ENCODE measurements at regions not wholly inside any gene's neighbourhood (a gene's known extent, or its start where the extent isn't known, plus 50 kb on each side); places are given as distances from the start of the nearest gene placed in this dataset.

DNA sequence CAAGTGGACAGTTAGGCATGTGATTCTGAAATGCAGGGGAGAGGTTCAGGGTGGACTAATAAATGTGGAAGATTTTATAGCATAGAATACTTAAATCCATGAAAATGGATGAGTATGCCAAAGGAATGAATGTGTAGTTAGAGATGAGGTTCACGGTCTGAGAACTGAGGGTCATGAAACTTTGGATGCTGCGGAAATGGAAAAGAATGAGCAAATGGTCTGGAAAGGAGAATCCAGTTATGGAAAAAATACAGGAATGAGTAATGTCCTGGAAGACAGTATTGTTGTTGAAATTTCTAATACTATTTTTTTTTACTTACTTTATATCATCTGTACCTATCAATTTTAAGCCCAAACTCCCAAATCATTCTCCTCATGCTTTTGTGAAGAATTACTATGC lies 2369.4 kb downstream of the MAT2B start:
- intact Hi-C loops (cut with micrococcal nuclease; ENCODE audit: unreplicated experiment), result no loop called here
- no TSS peak for BruUV-seq (replicated peaks)
- no peaks in the 10 kb centered on the region for H3K4me1 ChIP-seq (ENCODE audit: insufficient read depth, low read length, poor library complexity, severe bottlenecking)
- no peaks in the 10 kb centered on the region for H3K9me2 ChIP-seq (ENCODE audit: insufficient read depth, low read length)
- no peaks in the 10 kb centered on the region for H3K36me3 ChIP-seq (ENCODE audit: insufficient read depth, low read length)
- POLR2A ChIA-PET, result no interaction called here
- no peak overlapping the region for H3K4me3 ChIP-seq (ENCODE audit: low read depth, low read length, poor library complexity, severe bottlenecking)
- H3K9me3 ChIP-seq (ENCODE audit: low read length), result no peaks in the 10 kb centered on the region
- H3K4me2 ChIP-seq (ENCODE audit: low read length), result no peak overlapping the region
- no peak overlapping the region for H3K27ac ChIP-seq (ENCODE audit: low read depth, low read length, poor library complexity, severe bottlenecking)
- TF ChIP-seq, protein P1, sequence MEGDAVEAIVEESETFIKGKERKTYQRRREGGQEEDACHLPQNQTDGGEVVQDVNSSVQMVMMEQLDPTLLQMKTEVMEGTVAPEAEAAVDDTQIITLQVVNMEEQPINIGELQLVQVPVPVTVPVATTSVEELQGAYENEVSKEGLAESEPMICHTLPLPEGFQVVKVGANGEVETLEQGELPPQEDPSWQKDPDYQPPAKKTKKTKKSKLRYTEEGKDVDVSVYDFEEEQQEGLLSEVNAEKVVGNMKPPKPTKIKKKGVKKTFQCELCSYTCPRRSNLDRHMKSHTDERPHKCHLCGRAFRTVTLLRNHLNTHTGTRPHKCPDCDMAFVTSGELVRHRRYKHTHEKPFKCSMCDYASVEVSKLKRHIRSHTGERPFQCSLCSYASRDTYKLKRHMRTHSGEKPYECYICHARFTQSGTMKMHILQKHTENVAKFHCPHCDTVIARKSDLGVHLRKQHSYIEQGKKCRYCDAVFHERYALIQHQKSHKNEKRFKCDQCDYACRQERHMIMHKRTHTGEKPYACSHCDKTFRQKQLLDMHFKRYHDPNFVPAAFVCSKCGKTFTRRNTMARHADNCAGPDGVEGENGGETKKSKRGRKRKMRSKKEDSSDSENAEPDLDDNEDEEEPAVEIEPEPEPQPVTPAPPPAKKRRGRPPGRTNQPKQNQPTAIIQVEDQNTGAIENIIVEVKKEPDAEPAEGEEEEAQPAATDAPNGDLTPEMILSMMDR (conservative IDR thresholded peaks at IDR 0.05; ENCODE audit: low read length), result no peak
- TF ChIP-seq EZH2phosphoT487 (IDR thresholded peaks at IDR 0.05; ENCODE audit: borderline replicate concordance, low read depth, low read length), result no peak
- no peak overlapping the region for H2AFZ ChIP-seq (ENCODE audit: low read length)
- DNase-seq (ENCODE audit: low spot score), result no peak
- H4K20me1 ChIP-seq (ENCODE audit: insufficient read depth, low read length), result no peaks in the 10 kb centered on the region
- CTCF ChIA-PET (ENCODE audit: unreplicated experiment), result no interaction called here
- H3K79me2 ChIP-seq (ENCODE audit: insufficient read depth, low read depth, low read length), result no peaks in the 10 kb centered on the region

DNA sequence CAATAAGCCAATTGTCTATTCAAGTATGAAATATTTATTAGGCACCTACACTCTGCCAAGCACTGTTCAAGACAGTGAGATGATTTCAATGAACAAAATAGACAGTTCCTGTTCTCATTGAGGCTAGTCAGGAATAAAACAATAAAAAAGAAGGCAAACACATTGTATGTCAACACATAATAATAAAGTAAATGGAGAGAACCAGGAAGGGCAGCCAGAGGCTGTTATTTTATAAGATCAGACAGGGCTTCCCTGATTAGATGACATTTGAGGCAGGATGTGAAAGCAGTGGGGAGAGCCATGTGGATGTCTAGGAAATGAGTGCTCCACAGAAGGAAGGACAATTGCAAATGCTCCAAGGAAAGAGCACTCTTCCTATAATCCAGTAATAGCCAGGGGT lies 2371.1 kb downstream of the MAT2B start:
- BruUV-seq (replicated peaks), result no TSS peak
- Histone ChIP-seq H4K20me1 (ENCODE audit: insufficient read depth, low read length) (no peaks in the 10 kb centered on the region), H3K9me2 (ENCODE audit: insufficient read depth, low read length) (no peaks in the 10 kb centered on the region), H3K4me2 (ENCODE audit: low read length) (no peak overlapping the region), H3K4me3 (ENCODE audit: low read depth, low read length, poor library complexity, severe bottlenecking) (no peak overlapping the region), H3K4me1 (ENCODE audit: insufficient read depth, low read length, poor library complexity, severe bottlenecking) (no peaks in the 10 kb centered on the region), H3K36me3 (ENCODE audit: insufficient read depth, low read length) (no peaks in the 10 kb centered on the region), H3K9me3 (ENCODE audit: low read length) (no peaks in the 10 kb centered on the region), H3K27ac (ENCODE audit: low read depth, low read length, poor library complexity, severe bottlenecking) (no peak overlapping the region), H3K79me2 (ENCODE audit: insufficient read depth, low read depth, low read length) (no peaks in the 10 kb centered on the region), H2AFZ (ENCODE audit: low read length) (no peak overlapping the region)
- TF ChIP-seq, protein P1 (conservative IDR thresholded peaks at IDR 0.05; ENCODE audit: low read length), result no peak
- TF ChIP-seq EZH2phosphoT487 (IDR thresholded peaks at IDR 0.05; ENCODE audit: borderline replicate concordance, low read depth, low read length), result no peak
- no peak for DNase-seq (ENCODE audit: low spot score)
- intact Hi-C loops (cut with micrococcal nuclease; ENCODE audit: unreplicated experiment), result no loop called here
- CTCF ChIA-PET (ENCODE audit: unreplicated experiment), result no interaction called here
- POLR2A ChIA-PET, result no interaction called here

DNA sequence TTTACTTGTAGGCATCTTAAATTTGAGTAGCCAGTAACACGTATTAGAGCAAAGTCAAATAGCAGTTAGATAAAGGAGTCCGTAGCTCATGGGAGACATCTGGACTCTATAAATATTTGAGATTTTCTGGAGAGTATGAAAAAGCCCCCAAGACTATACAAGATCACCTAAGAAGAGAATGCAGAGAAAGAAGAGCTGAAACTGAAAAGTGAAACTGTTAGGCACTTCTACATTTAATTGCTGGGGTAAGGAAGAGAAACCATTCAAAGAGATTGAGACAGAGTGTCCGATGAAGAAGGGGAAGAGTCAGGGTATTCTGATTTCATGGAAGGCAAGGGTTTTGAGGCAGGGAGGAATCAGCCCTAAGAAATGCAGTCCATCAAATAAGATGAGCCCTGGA lies 2372.1 kb downstream of the MAT2B start:
- H2AFZ ChIP-seq (ENCODE audit: low read length), result no peak overlapping the region
- intact Hi-C loops (cut with micrococcal nuclease; ENCODE audit: unreplicated experiment), result no loop called here
- no peak for DNase-seq (ENCODE audit: low spot score)
- H3K9me3 ChIP-seq (ENCODE audit: low read length), result no peaks in the 10 kb centered on the region
- no TSS peak for BruUV-seq (replicated peaks)
- no peaks in the 10 kb centered on the region for H4K20me1 ChIP-seq (ENCODE audit: insufficient read depth, low read length)
- no peaks in the 10 kb centered on the region for H3K9me2 ChIP-seq (ENCODE audit: insufficient read depth, low read length)
- no peak overlapping the region for H3K27ac ChIP-seq (ENCODE audit: low read depth, low read length, poor library complexity, severe bottlenecking)
- POLR2A ChIA-PET, result no interaction called here
- H3K4me1 ChIP-seq (ENCODE audit: insufficient read depth, low read length, poor library complexity, severe bottlenecking), result no peaks in the 10 kb centered on the region
- CTCF ChIA-PET (ENCODE audit: unreplicated experiment), result no interaction called here
- H3K36me3 ChIP-seq (ENCODE audit: insufficient read depth, low read length), result no peaks in the 10 kb centered on the region
- no peaks in the 10 kb centered on the region for H3K79me2 ChIP-seq (ENCODE audit: insufficient read depth, low read depth, low read length)
- H3K4me2 ChIP-seq (ENCODE audit: low read length), result no peak overlapping the region
- TF ChIP-seq, protein P1 (conservative IDR thresholded peaks at IDR 0.05; ENCODE audit: low read length), result no peak
- no peak for TF ChIP-seq EZH2phosphoT487 (IDR thresholded peaks at IDR 0.05; ENCODE audit: borderline replicate concordance, low read depth, low read length)
- no peak overlapping the region for H3K4me3 ChIP-seq (ENCODE audit: low read depth, low read length, poor library complexity, severe bottlenecking)
